Muscle of arm (tissue), 1 donor: ENCODE measurements at regions not wholly inside any gene's neighbourhood (a gene's known extent, or its start where the extent isn't known, plus 50 kb on each side); places are given as distances from the start of the nearest gene placed in this dataset.

Source experiments
- DNase-seq: peaks from one replicate; pipeline ENCODE4 v3.0.0-alpha.2; 2013

DNA sequence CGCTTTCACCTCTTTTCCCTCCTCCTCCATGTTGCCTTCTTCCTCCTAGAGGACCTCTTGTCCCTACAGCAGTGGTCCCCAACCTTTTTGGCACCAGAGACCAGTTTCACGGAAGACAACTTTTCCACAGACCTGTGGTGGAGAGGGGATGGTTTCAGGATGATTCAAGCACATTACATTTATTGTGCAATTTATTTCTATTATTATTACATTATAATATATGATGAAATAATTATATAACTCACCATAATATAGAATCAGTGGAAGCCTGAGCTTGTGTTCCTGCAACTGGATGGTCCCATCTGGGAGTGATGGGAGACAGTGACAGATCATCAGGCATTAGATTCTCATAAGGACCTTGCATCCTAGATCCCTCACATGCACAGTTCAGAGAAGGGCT, 152.2 kb upstream of the NCKAP5 start:
- no peak for DNase-seq

DNA sequence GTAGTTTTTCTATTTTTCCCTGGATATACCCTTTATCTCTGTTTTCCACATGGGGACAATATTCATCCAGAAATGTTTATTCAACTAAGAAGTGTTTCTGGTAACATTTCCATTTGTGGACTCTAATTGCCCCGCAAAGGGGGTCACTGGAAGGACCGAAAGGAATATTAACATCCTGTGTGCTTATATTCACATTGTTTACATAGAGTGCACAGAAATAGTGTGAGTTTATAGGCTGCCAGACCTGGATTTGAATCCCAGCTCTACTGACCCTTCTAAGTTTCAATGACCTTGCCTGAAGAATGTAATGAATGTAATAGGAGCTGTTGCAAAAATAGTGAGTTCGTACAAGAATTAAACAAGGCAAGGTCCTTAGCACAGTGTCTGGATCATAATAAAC, 152.9 kb upstream of the NCKAP5 start:
- DNase-seq = no peak

DNA sequence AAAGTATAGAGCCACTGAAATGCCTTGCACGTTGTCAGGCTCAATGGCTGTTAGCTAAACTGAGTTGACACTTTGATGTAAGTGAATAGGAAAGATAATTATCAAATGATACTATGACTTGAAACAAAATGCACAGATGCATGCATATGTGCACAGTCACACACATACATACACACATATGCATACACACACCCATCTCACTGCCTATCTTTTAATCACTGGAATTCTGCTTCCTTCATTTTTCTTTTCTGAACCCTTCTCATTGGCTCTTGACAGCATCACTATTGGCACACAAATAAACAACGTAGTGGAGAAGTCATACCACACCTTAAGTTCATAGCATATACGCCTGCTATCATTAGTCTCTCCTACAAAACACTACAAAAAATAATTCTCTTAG, 154.9 kb upstream of the NCKAP5 start:
- DNase-seq = no peak

DNA sequence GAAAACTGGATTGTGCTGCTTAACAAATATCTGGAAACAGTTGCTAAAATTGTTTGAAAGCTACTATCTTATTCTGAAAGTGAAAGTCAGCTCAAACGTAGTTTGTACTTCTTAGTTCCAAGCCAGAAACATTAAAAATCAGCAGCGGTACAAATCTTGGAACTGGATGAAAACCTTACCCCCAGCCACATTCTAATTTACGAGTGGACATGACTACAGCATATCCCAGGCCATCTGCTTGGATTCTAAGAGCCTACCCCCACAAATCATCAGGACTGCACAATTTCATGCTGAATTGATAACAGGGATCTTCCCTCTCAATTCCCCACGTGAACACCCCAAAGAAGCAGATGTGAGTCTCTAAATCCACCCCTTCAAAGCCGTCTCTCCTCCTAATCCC, 158.7 kb upstream of the NCKAP5 start:
- DNase-seq = peak; percentile 26

DNA sequence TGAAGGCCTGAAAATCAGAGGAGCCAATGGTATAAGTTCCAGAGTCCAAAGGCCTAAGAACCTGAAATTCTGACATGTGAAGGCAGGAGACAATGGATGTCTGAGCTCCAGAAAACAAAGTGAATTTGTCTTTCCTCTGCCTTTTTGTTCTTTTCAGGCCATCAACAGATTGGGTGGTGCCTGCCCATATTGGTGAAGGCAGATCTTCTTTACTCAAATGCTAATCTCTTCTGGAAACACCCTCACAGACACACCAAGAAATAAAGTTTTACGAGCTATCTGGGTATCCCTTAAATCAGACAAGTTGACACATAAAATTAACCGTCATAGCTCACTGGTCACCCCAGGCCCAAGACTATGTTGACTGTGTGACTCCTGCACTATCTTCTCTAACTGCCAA, 163.8 kb upstream of the NCKAP5 start:
- DNase-seq = no peak

DNA sequence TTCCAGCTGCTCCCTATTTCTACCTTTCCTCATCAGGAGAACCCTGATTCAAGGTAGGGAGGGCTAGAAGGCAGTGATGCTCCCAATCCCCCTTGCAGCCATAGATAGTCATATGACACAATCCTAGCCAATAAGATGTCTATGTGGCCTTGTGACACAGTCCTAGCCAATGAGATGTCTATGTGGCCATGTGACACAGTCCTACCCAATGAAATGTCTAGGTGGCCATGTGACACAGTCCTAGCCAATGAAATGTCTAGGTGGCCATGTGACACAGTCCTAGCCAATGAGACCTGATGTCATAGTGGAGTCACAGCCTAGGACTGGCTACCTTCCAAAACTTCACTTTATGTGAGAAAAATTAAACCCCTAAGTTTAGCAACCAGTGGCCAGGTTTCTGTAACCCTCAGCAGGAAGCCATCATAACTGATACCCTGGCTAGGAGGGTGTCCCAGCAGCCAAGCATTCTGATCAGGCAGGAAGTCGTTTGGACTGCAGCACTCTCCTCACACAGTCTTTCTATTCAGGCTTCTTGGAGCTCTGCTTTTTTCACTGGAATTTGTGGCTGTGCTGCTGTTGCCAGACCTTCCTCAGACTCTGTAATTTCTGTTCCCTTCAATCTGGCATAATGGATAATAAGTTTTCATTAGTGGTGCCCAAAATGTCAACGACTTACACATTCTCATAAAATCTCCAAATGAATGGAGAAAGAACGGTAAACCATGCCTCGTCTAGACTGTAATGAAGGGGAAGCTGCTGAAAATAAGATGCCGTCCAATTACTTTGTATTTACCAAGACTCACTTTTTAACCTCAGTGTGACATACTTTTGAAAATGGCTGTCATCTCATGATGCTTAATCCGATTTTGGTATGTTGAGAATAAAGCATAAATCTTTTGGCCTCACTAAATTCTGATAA, 165.0 kb upstream of the NCKAP5 start:
- no peak for DNase-seq

DNA sequence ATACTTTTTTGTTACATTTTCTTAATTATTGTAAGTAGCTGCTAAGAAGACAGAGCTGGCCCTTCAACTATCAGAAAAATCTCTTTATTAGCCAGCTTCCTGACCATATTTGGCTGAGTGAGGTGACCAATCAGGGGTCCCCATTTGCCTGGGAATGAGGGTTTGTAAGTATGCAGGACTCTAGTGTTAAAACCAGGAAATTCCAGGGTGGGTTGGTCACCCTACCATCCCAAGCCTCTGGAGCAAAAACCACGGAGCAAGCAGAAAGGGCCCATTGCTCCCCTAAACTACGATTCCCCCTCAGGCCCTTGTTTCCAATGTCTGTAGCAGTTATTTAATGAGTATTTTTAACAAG, 165.6 kb upstream of the NCKAP5 start:
- no peak for DNase-seq

DNA sequence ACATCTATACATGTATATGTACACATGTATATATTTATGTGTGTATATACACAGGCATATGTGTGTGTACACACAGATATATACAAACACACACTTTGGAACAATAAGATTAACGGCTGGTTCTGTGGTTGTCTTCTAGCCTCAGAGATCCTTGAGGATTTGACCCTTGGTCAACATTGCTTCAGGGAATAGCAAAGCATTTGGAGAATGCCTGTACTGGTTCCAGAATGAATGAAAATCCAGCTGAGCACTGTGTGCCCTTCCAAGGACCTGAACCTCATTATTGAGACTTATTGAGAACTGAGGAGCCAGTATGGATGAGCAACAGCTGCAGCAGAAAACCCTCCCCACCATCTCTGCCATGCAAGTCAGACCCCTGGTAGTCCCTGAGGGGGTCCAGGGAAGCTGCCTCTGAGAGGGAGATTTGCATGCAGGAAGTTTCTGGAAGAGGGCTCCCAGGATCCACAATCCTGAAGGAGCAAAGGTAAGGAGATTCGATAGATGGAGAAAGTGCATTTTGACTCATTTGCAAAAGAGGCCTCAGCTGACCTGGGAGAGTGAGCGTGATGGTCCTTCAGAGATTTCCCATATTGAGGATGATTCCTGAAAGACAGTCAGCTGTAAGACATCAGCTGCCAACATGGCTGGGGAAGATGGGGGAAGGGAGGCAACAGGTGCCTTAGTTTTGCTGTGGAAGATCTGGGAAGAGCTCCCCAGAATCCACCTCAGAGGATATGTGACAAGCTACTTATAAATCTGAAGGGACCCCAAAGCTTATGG, 166.6 kb upstream of the NCKAP5 start:
- no peak for DNase-seq

DNA sequence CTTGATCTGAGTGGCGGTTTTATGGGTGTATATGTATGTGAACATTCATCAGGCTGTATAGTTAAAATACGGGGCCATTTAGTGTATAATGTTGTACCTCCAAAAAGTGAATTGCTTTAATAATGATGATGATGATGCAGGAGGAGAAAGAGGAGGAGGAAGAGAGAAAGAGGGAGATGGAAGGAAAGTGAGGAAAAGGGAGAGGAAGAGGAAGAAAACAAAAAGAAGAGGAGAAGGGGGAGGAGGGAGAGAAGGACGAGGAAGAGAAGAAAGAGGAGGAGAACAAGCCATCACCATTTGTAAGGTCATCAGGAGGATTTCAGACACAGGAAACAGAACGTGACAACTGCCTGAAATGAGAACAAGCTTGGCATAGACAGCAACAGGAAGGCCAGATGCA, 168.4 kb upstream of the NCKAP5 start:
- DNase-seq = no peak

DNA sequence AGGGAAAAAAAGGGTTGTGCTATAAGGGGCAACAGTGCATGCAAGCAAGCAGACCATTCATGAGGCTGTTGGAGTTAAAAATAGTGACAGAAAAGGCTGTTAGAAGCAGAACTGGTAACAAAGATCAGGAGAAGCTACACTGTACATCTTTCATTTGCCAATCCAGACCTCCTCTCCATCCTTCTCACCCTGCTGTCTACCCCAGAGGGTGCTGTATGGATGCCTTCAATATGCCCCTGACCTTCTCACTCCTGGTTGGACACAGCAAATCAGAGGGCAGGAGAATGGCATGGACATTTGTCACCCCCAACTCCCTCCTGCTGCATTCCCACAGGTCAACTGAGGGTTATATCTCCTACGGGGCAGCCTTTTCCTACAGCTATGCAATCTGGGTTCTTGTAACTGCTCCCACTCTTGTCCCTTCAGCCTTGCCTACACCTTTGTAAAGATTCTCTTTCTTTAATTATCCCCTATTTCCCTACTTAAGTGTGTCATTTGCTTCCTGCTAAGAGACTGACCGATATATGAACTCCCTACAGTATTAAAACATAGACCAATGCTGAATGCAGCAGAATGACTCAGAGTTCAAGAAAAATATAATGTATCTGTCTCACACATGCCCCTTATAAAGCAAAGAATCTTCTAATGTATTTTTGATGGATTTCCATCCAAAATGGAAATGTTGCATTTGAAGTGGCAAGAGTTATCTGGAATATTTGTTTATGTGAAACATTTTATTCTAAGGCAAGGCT, 169.2 kb upstream of the NCKAP5 start:
- DNase-seq = no peak

DNA sequence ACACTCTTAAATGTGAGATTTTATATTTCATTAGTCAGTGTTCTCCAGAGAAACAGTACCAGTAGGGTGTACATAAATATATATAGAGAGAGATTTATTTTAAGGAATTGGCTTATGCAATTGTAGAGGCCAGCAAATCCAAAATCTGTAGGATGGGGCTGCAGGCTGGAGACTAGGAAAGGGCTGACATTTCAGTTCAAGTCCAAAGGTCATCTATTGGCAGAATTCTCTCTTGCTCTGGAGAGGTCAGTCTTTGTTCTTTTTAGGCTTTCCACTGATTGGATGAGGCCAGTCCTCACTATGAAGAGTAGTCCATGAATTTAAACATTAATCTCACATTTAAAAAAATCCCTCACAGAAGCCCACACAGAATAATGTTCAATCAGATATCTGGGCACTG, 170.8 kb upstream of the NCKAP5 start:
- DNase-seq = no peak

DNA sequence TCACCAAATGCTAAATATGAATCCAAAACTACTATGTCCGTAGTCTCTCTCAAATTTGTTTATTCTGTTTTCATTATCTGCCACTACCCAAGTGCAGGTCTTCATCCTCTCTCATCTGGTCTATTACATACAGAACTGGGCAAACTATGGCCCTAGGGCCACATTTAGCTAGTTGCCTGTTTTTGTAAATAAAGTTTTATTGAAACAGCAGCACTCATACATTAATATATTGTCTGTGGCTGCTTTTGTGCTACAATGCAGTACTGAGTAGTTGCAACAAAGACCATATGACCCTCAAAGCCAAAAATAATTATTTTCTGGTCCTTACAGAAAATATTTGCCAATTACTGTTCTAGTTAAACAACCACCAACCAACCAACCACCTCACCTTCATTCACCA, 172.2 kb upstream of the NCKAP5 start:
- DNase-seq = no peak

DNA sequence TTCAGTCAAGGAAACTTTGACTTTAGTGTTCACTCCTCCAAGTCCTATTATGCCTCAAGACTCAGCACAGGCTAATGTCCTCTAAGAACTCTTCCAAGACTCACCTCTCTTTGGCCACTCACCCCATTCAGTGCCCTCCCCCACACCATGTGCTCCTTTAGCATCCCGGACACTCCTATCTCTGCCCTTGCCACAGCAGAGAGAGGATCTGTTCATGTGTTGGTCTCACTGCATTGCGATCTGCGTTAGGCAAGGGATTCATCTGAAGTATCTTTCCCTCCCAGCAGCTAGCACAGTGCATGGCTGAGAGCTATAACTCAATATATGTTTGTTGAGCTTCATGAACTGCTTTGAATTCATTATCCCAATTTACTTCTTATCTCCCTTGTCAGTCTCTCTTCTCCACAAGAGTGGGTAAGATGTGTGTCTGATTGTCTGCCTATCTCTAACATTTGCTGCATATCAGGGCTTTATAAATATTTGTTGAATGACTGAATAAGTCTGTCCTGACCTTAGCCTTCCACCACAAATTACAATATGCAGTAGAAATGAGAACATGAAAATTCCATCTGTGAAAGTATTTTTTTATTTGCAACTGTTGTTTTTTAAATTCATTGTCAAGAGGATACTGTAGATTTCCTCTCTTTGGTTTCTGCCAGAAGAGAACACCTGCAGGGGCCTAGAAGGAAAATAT, 179.9 kb upstream of the NCKAP5 start:
- DNase-seq = no peak

DNA sequence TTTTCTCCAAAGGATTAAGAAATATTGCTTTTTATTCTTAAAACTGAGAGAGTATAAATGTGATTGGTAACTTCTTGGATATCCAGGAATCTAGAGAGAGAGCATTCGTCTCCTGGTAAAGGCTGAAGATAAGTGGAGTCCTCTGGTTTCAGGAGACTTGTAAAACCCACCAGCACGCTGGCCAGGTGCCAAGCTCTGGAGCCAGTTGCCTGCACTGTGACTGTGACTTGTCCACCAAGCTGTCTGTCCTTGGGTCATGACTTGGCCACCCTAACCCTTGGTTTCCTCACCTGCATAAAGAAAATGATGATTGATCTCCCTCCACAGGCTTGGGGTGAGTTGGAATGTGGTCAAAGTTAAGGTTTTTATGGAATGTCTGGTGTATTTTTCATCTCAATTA, 185.4 kb upstream of the NCKAP5 start:
- no peak for DNase-seq

DNA sequence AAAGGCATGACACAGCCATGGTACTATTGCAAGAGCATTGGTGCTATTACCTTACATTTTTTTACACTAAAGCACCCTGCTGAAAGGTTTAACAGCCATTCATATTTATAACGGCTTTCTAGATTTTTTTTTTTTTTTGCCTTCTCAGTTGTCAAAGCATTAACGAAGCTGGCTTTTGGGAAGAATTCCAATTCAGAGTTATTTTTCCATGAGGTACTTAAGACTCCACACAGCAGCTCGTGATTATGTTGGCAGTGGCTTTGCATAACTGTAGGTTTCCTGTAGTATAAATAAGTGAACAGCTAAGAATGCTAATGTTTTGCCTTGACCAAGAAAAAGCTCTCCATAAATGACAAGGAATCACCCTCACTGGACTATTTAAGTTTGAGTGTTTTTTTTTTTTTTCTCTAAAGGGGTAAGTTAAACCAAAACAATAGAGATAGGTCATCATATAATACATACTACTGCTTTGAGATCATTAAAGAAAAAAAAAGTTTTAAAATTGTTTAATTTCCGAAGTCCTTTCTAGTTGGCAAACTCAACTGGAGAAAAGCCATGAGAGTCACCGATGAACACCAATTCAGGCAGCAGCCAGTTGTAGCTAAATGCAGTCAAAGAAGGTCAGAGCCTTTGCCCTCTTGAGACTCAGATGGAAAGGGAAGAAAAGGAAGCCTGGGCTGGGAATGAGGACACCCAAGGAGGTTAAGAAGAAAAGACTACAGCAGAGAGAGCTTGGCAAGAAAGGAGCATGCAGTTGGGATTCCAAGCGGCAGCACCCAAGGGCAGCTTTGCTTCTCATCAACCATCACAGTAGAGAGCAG, 187.4 kb upstream of the NCKAP5 start:
- DNase-seq = peak; percentile 82

DNA sequence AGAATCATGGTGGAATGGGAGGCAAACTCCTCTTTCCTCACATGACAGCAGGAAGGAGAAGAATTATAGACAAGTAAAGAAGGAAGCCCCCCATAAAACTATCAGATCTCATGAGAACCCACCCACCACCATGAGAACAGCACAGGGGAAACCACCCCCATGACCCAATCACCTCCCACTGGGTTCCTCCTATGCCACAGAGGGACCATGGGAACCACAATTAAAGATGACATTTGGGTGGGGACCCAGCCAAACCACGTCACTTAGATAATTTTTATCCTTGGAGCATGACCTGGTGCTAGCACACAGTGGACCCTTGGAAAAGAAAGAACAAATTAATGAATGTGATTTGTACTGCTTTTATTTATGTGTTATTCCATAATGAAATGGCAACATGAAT, 188.6 kb upstream of the NCKAP5 start:
- no peak for DNase-seq

DNA sequence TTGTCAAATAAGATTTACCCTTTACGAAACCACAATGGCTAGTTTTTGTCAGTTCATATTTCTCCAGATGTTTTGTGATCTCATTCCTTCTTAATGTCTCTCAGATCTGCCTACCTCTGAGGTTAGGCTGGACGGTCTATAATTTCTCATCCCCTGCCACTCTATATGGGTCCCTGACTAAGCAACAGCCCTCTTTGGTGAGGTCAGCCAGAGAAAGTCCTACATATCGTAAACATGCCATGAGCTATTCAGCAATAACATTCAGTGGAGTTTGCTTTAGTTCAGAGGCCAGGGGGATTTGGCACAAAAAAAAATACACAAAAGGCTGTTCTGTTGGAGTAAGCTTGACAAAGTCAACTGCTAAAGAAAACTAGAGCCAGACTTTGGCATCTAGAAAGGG, 192.1 kb upstream of the NCKAP5 start:
- no peak for DNase-seq

DNA sequence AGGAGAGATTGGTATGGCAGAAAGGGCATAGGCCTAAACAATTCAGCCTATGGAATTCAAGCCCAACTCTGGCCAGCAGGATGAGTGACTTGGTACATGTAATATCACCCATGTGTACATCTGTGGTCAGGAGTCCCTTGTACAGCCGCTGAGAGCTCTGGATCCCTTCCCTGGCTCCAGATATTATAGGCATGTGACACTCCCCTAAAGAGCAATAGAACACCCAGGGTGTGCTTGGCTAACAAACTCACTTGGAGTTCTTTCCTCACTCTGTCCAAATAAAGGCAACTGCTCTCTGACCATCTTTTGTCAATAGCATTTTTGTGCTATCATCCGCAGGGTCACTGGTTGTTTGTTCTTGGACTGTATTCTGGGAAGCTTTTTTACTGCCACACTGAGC, 197.4 kb upstream of the NCKAP5 start:
- DNase-seq = peak; percentile 81

DNA sequence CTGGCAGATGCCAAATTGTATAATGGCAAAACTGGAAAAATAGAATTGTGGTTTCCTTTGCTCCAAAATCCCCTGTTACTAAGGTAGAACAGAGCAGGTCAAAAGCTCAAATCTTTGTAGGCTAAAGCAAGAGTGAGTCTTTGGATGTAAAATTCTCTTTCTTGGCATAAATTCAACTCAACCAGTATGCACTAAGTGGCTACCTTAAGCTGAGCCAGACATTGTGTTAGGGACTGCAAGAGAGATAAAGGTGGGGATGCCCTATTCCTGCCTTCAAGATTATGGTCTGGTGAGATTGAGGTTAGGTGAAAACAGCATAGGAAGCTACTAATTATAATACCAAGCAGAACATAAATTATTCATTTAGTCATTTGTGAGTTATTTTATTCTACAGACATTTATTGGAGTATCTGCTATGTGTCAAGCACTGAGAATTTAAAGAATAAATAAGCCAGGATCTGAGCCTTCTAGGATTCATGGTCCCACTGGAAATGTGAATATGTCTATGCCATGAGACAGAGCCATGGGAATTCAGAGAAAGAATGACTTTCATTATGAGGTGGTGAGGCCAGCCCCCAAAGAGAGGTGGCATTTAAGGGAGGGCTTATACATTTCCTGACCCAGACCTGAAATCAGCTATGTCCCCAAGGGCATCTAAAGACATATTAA, 198.0 kb upstream of the NCKAP5 start:
- DNase-seq = no peak

DNA sequence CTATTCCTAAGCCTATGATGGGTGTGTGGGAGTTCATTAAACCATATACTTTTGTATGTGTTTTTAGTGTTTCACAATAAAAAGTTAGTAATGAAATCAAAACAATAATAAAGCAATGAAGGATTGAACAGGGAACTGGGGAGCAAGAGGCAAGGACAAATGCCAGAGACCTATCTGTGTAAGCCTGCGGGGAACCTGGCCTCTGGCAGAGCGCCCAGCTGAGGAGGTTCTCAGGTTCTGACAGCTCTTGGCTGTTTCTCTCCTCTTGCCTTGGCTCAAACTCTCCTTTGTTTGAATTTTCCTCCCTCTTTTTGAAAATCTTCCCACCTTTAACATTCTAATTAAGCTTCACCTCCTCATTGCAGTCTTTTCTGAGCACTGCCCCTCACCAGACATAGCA, 200.0 kb upstream of the NCKAP5 start:
- no peak for DNase-seq
